Esophagus squamous epithelium (tissue), 5 donors: ENCODE measurements at regions not wholly inside any gene's neighbourhood (a gene's known extent, or its start where the extent isn't known, plus 50 kb on each side); places are given as distances from the start of the nearest gene placed in this dataset.

Experiments used
- DNase-seq: peaks from one replicate; lab custom pipeline; 2025; lab: John Stamatoyannopoulos, UW
- H3K27ac ChIP-seq, 4 donors: fragments of 200-600 bp; sonication (generic); one replicate each; pipeline ENCODE4 v1.5.1; 2016 to 2019; ENCODE audit warnings: mild to moderate bottlenecking in 1 of 4
- H3K27me3 ChIP-seq, 4 donors: fragments of 200-600 bp; sonication (generic); 1 replicate in 3 of 4; 2 replicates in 1 of 4; pipeline versions ENCODE4 v1.5.1 to v1.6.0; 2017 to 2021; ENCODE audit warnings: antibody characterized with exemption in 1 of 4
- H3K36me3 ChIP-seq, 3 donors: fragments of 200-600 bp; sonication (generic); one replicate each; pipeline ENCODE4 v1.5.1; 2016 to 2019
- H3K4me1 ChIP-seq, 3 donors: fragments of 200-600 bp; sonication (generic); one replicate each; pipeline ENCODE4 v1.5.1; 2017 to 2019
- H3K4me3 ChIP-seq, 4 donors: fragments of 200-600 bp; sonication (generic); 1 replicate in 3 of 4; 2 replicates in 1 of 4; pipeline ENCODE4 v1.5.1; 2016 to 2019; ENCODE audit warnings: mild to moderate bottlenecking in 2 of 4, moderate library complexity in 1 of 4
- H3K9me3 ChIP-seq, 3 donors: fragments of 200-600 bp; sonication (generic); one replicate each; pipeline ENCODE4 v1.5.1; 2016 to 2019
- POLR2A ChIP-seq, 4 donors: fragments of 450-650 bp; IDR thresholded peaks; one replicate each; pipeline ENCODE4 v1.6.1; 2017; ENCODE audit warnings: antibody characterized with exemption in 4 of 4, mild to moderate bottlenecking in 4 of 4, moderate library complexity in 3 of 4
- WGBS, 2 donors: methylation state at CpG; one replicate each; pipeline ENCODE4 v1.1.5; 2018; 5-methylcytosine and 5-hydroxymethylcytosine counted together
- intact Hi-C: fragments of 100-400 bp; cut with DNase I; formaldehyde crosslinking; loops from one replicate; pipeline ENCODE4 v1.15.0; 2022
- TF ChIP-seq, protein P1 (sequence below), 6 experiments: fragments of 450-650 bp in 4 of 6; fragments of 200-600 bp in 2 of 6; sonication (generic) in 2 of 6; IDR thresholded peaks; one replicate each; pipeline ENCODE4 v1.5.1; 2016 to 2019; ENCODE audit warnings: antibody characterized with exemption in 6 of 6, mild to moderate bottlenecking in 4 of 6, moderate library complexity in 4 of 6
- donor health status: DM: yes; HTN: yes; CAD: no.

DNA sequence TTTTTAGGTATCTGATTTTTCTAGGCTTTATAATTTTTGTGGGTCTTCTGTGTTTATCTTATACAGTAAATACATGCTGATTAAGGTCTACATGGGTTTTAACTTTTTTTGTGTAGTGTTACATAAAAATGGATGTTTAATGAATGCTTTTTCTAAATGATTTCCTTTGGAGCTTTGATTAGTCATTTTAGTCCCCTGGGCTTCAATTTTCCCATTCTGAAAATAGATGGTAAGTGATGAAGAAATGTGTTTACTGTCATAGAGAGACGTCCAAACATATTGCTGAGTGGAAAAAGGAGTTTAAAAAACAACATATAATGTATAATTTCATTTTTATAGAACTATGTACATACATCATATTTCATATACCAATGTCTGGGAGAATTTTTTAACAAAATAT, 140.9 kb upstream of the HMCN1 start:
- Histone ChIP-seq H3K27me3 (no peaks in the 10 kb centered on the region), H3K4me3 (no peak overlapping the region), H3K9me3 (no peaks in the 10 kb centered on the region), H3K36me3 (no peaks in the 10 kb centered on the region), H3K4me1 (peaks cover 0 to 11% (median 0%) of the 10 kb centered on the region in 3 donors), H3K27ac (no peak overlapping the region)
- TF ChIP-seq, protein P1, sequence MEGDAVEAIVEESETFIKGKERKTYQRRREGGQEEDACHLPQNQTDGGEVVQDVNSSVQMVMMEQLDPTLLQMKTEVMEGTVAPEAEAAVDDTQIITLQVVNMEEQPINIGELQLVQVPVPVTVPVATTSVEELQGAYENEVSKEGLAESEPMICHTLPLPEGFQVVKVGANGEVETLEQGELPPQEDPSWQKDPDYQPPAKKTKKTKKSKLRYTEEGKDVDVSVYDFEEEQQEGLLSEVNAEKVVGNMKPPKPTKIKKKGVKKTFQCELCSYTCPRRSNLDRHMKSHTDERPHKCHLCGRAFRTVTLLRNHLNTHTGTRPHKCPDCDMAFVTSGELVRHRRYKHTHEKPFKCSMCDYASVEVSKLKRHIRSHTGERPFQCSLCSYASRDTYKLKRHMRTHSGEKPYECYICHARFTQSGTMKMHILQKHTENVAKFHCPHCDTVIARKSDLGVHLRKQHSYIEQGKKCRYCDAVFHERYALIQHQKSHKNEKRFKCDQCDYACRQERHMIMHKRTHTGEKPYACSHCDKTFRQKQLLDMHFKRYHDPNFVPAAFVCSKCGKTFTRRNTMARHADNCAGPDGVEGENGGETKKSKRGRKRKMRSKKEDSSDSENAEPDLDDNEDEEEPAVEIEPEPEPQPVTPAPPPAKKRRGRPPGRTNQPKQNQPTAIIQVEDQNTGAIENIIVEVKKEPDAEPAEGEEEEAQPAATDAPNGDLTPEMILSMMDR (IDR thresholded peaks at IDR 0.05): no peak
- no peak for TF ChIP-seq POLR2A (IDR thresholded peaks at IDR 0.05)
- no peak for DNase-seq
- 0 to 53% methylated on average over 1 of the region's 1 CpG for WGBS, 2 donors
- intact Hi-C loops: no loop called here

DNA sequence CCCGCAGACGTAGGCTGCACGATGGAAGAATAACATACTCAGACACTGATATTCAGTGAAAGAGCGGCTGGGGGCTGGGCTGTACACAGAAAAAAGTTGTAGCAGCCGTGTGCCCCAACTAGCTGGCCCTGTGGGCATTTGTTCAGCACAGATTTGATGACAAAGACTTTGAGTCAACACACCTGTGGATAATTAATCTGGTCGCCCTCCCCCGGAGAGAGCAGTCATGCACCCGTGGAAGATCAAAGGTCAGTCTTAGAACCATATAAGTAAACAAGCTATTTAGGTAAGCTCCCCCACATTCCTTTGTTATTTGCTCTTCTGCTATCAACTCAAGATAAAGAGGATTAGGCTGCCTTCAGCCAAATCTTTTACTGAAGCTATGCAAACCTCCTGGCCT, 148.4 kb upstream of the HMCN1 start:
- Histone ChIP-seq H3K4me3 (no peak overlapping the region), H3K4me1 (no peaks in the 10 kb centered on the region), H3K36me3 (no peaks in the 10 kb centered on the region), H3K9me3 (peaks cover 0 to 13% (median 4%) of the 10 kb centered on the region in 3 donors), H3K27me3 (no peaks in the 10 kb centered on the region), H3K27ac (no peak overlapping the region)
- intact Hi-C loops: no loop called here
- 33 to 52% methylated on average over 6 of the region's 8 CpGs for WGBS, 2 donors
- TF ChIP-seq, protein P1 (IDR thresholded peaks at IDR 0.05): no peak
- TF ChIP-seq POLR2A (IDR thresholded peaks at IDR 0.05): no peak
- no peak for DNase-seq

GRCh38 chr1:185581961-185582725, 152.0 kb upstream of the HMCN1 start:
- 91 to 96% methylated on average over 4 of the region's 4 CpGs for WGBS, 2 donors
- Histone ChIP-seq H3K27me3 (no peaks in the 10 kb centered on the region), H3K4me3 (no peak overlapping the region), H3K36me3 (no peaks in the 10 kb centered on the region), H3K4me1 (no peaks in the 10 kb centered on the region), H3K9me3 (peaks cover 0 to 40% (median 23%) of the 10 kb centered on the region in 3 donors), H3K27ac (no peak overlapping the region)
- DNase-seq: no peak
- intact Hi-C loops: no loop called here
- TF ChIP-seq, protein P1 (IDR thresholded peaks at IDR 0.05): no peak
- no peak for TF ChIP-seq POLR2A (IDR thresholded peaks at IDR 0.05)

- WGBS, 2 donors: 89 to 95% methylated on average over 1 to 2 of the region's 2 CpGs
- Histone ChIP-seq H3K36me3 (no peaks in the 10 kb centered on the region), H3K27ac (no peak overlapping the region), H3K9me3 (peaks cover 0 to 40% (median 23%) of the 10 kb centered on the region in 3 donors), H3K4me3 (no peak overlapping the region), H3K27me3 (no peaks in the 10 kb centered on the region), H3K4me1 (no peaks in the 10 kb centered on the region)
- DNase-seq: no peak
- intact Hi-C loops: no loop called here
- TF ChIP-seq POLR2A (IDR thresholded peaks at IDR 0.05): no peak
- TF ChIP-seq, protein P1 (IDR thresholded peaks at IDR 0.05): no peak
Measured at GRCh38 chr1:185581020-185581419, 153.2 kb upstream of the HMCN1 start.

DNA sequence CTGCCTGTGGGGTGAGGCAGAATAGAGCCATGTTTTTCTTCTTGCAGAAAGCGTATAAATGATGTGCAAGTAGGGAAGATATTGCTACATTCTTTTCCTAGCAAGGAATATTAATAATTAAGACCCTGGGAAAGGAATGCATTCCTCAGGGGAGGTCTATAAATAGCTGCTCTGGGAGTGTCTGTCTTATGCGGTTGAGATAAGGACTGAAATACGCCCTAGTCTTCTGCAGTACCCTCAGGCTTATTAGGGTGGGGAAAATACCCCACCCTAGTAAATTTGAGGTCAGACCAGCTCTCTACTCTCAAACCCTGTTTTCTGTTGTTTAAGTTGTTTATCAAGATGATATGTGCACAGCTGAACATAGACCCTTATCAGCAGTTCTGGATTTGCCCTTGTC, 155.9 kb upstream of the HMCN1 start:
- Histone ChIP-seq H3K27ac (no peak overlapping the region), H3K9me3 (peaks cover 0 to 38% (median 23%) of the 10 kb centered on the region in 3 donors), H3K27me3 (no peaks in the 10 kb centered on the region), H3K4me1 (no peaks in the 10 kb centered on the region), H3K36me3 (no peaks in the 10 kb centered on the region), H3K4me3 (no peak overlapping the region)
- 90 to 94% methylated on average over 3 of the region's 3 CpGs for WGBS, 2 donors
- TF ChIP-seq, protein P1 (IDR thresholded peaks at IDR 0.05): no peak
- no peak for TF ChIP-seq POLR2A (IDR thresholded peaks at IDR 0.05)
- DNase-seq: no peak
- intact Hi-C loops: no loop called here
